ENCODE measurements at regions not wholly inside any gene's neighbourhood (a gene's known extent, or its start where the extent isn't known, plus 50 kb on each side); places are given as distances from the start of the nearest gene placed in this dataset.

- DNase-seq (ENCODE audit: low read depth): no peak
Observed at GRCh38 chr1:56070601-56071000, 508.8 kb downstream of the PLPP3 start.

- no peak for DNase-seq (ENCODE audit: low read depth)
Observed at GRCh38 chr1:56069824-56070223, 509.5 kb downstream of the PLPP3 start.

- no peak for DNase-seq (ENCODE audit: low read depth)
Observed at GRCh38 chr1:56068908-56069307, 510.5 kb downstream of the PLPP3 start.

GRCh38 chr1:56068210-56068609, 511.2 kb downstream of the PLPP3 start:
- DNase-seq (ENCODE audit: low read depth): no peak

- no peak for DNase-seq (ENCODE audit: low read depth)
Observed at GRCh38 chr1:56065729-56066128, 513.6 kb downstream of the PLPP3 start.

- no peak for DNase-seq (ENCODE audit: low read depth)
Observed at GRCh38 chr1:56064705-56065104, 514.7 kb downstream of the PLPP3 start.

GRCh38 chr1:56063461-56063860, 515.9 kb downstream of the PLPP3 start:
- no peak for DNase-seq (ENCODE audit: low read depth)

- DNase-seq (ENCODE audit: low read depth): no peak
Observed at GRCh38 chr1:56062625-56063024, 516.7 kb downstream of the PLPP3 start.

GRCh38 chr1:56061824-56062223, 517.5 kb downstream of the PLPP3 start:
- DNase-seq (ENCODE audit: low read depth): no peak

GRCh38 chr1:56060906-56061305, 518.5 kb downstream of the PLPP3 start:
- DNase-seq (ENCODE audit: low read depth): no peak

GRCh38 chr1:56057466-56058405, 521.6 kb downstream of the PLPP3 start:
- no peak for DNase-seq (ENCODE audit: low read depth)

- no peak for DNase-seq (ENCODE audit: low read depth)
Observed at GRCh38 chr1:56056438-56057287, 522.7 kb downstream of the PLPP3 start.

GRCh38 chr1:56054959-56055358, 524.4 kb downstream of the PLPP3 start:
- no peak for DNase-seq (ENCODE audit: low read depth)

- no peak for DNase-seq (ENCODE audit: low read depth)
Observed at GRCh38 chr1:56052041-56052440, 527.3 kb downstream of the PLPP3 start.

- DNase-seq (ENCODE audit: low read depth): no peak
Observed at GRCh38 chr1:56050911-56051310, 528.5 kb downstream of the PLPP3 start.

- DNase-seq (ENCODE audit: low read depth): no peak
Observed at GRCh38 chr1:56045477-56045876, 533.9 kb downstream of the PLPP3 start.

GRCh38 chr1:56045062-56045461, 534.3 kb downstream of the PLPP3 start:
- DNase-seq (ENCODE audit: low read depth): no peak

- DNase-seq (ENCODE audit: low read depth): no peak
Observed at GRCh38 chr1:56036479-56036878, 542.9 kb downstream of the PLPP3 start.

- DNase-seq (ENCODE audit: low read depth): no peak
Observed at GRCh38 chr1:56034847-56035481, 544.4 kb downstream of the PLPP3 start.

GRCh38 chr1:56034222-56034621, 545.1 kb downstream of the PLPP3 start:
- no peak for DNase-seq (ENCODE audit: low read depth)

- no peak for DNase-seq (ENCODE audit: low read depth)
Observed at GRCh38 chr1:56033321-56034037, 545.9 kb downstream of the PLPP3 start.
